ENCODE measurements at regions not wholly inside any gene's neighbourhood (a gene's known extent, or its start where the extent isn't known, plus 50 kb on each side); places are given as distances from the start of the nearest gene placed in this dataset.

DNA sequence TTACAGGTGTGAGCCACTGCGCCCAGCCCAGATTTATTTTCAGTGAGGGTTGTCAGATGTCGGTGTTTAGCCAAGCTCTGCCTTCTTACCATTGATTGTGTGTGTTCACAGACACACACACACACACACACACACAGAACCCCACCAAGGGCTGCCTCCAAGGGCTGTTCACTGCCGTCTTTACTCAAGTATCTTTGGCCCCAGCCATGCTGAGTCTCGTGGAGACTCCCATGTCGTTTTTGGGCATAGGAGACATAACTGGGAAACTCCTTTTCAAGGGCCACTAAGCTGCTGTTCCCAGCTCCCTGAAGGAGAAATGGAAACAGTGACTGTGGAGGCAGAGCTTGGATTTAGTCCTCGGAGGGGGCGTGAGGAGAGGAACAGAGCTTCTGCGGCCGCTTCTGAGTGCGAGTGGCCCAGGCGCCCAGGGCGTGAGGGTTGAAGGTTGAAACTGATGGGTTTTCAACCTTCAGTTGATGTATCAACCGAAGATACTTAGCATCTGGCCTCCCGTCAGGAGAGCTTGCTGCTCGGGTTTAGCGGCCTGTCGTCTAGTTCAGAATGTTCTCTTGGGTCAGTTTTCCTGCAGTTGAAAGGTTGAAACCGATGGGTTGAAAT is 243.6 kb downstream of the TTLL2 start:
- TF ChIP-seq EZH2 (IDR thresholded peaks at IDR 0.05; ENCODE audit: borderline replicate concordance, low read depth, low read length, severe bottlenecking) = no peak
- TF ChIP-seq, protein P1, sequence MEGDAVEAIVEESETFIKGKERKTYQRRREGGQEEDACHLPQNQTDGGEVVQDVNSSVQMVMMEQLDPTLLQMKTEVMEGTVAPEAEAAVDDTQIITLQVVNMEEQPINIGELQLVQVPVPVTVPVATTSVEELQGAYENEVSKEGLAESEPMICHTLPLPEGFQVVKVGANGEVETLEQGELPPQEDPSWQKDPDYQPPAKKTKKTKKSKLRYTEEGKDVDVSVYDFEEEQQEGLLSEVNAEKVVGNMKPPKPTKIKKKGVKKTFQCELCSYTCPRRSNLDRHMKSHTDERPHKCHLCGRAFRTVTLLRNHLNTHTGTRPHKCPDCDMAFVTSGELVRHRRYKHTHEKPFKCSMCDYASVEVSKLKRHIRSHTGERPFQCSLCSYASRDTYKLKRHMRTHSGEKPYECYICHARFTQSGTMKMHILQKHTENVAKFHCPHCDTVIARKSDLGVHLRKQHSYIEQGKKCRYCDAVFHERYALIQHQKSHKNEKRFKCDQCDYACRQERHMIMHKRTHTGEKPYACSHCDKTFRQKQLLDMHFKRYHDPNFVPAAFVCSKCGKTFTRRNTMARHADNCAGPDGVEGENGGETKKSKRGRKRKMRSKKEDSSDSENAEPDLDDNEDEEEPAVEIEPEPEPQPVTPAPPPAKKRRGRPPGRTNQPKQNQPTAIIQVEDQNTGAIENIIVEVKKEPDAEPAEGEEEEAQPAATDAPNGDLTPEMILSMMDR (IDR thresholded peaks at IDR 0.05; ENCODE audit: borderline replicate concordance, extremely low read depth, low read length, poor library complexity, severe bottlenecking) = no peak
- no peaks in the 10 kb centered on the region for H3K36me3 ChIP-seq (ENCODE audit: insufficient read depth, low read length)
- no peaks in the 10 kb centered on the region for H3K79me2 ChIP-seq (ENCODE audit: insufficient read depth, low read length)
- no peak overlapping the region for H2AFZ ChIP-seq (ENCODE audit: low read depth, low read length)
- no peaks in the 10 kb centered on the region for H3K4me1 ChIP-seq (ENCODE audit: insufficient read depth, low read length)
- no peak overlapping the region for H3K27ac ChIP-seq (ENCODE audit: low read length)
- no peaks in the 10 kb centered on the region for H3K9me3 ChIP-seq (ENCODE audit: insufficient read depth, low read length, severe bottlenecking)
- H3K9ac ChIP-seq (ENCODE audit: low read depth, low read length) = no peak overlapping the region
- no peak for ATAC-seq (ENCODE audit: insufficient read depth, low read depth)
- DNase-seq = no peak
- H3K4me2 ChIP-seq (ENCODE audit: insufficient read depth, low read length) = no peak overlapping the region
- H3K27me3 ChIP-seq (ENCODE audit: insufficient read depth, low read length, poor library complexity) = no peaks in the 10 kb centered on the region
- no peaks in the 10 kb centered on the region for H4K20me1 ChIP-seq (ENCODE audit: insufficient read depth, low read length)
- H3K4me3 ChIP-seq (ENCODE audit: low read depth in 1 of 2, low read length in 2 of 2) = no peak overlapping the region

DNA sequence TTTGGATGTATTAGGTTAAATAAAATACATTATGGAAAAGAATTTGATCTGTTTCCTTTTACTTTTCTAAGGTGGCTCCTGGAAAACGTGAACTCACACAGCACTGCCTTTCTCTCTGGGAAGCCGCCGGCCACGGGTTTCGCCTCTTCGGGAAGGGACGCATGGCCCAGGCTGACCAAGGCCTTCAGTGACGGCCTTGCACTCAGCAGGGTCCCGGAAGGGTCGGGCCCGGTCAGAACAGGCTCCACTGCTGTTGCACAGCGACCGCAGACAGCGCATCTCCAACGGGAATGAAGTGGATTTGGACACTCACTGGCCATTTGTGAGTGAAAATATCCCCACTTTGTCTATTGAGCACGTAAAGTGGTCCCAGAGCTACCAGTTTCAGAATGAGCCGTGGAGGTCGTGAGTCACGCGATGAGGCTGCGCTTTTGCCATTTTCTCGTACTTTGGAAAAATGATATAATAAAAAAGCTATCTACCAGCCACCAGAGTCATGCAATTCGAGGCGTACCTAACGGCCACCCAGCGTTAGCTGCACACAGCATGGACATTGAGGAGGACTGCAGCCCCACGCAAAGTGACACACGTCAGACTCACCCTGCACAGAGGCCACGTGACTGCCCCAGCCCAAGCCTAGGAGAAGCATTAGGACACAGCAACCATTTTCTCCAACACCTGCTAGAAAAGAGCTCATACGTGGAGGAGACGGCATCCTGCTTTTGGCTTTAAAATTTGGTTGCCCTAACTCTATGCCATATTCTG is 244.3 kb downstream of the TTLL2 start:
- H3K27me3 ChIP-seq (ENCODE audit: insufficient read depth, low read length, poor library complexity) = no peaks in the 10 kb centered on the region
- no peaks in the 10 kb centered on the region for H4K20me1 ChIP-seq (ENCODE audit: insufficient read depth, low read length)
- H3K4me1 ChIP-seq (ENCODE audit: insufficient read depth, low read length) = no peaks in the 10 kb centered on the region
- no peak overlapping the region for H3K4me3 ChIP-seq (ENCODE audit: low read depth in 1 of 2, low read length in 2 of 2)
- no peaks in the 10 kb centered on the region for H3K9me3 ChIP-seq (ENCODE audit: insufficient read depth, low read length, severe bottlenecking)
- ATAC-seq (ENCODE audit: insufficient read depth, low read depth) (no peak), DNase-seq (no peak)
- H3K4me2 ChIP-seq (ENCODE audit: insufficient read depth, low read length) = no peak overlapping the region
- H3K9ac ChIP-seq (ENCODE audit: low read depth, low read length) = no peak overlapping the region
- no peak overlapping the region for H3K27ac ChIP-seq (ENCODE audit: low read length)
- H3K36me3 ChIP-seq (ENCODE audit: insufficient read depth, low read length) = no peaks in the 10 kb centered on the region
- no peak for TF ChIP-seq EZH2 (IDR thresholded peaks at IDR 0.05; ENCODE audit: borderline replicate concordance, low read depth, low read length, severe bottlenecking)
- TF ChIP-seq, protein P1 (IDR thresholded peaks at IDR 0.05; ENCODE audit: borderline replicate concordance, extremely low read depth, low read length, poor library complexity, severe bottlenecking) = no peak
- no peaks in the 10 kb centered on the region for H3K79me2 ChIP-seq (ENCODE audit: insufficient read depth, low read length)
- no peak overlapping the region for H2AFZ ChIP-seq (ENCODE audit: low read depth, low read length)

DNA sequence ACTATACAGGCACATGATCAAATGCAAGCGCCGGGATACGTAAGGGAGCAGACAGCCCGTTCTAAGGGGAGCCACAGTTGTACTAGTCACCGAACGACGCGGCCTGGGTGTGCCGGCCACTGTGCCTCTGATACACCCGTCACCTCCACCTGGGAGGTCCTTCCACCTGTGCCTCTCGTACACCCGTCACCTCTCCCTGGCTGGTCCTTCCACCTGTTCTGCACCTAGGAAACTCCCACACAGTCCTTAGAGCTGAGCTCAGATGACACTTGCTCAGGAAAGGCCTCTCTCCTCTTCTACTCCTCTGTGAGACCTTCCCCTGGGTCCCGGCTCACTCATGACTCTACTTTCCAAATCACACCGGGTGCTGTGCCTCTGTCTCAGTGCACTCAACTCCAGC is 245.0 kb downstream of the TTLL2 start:
- no peak for ATAC-seq (ENCODE audit: insufficient read depth, low read depth)
- no peak overlapping the region for H3K4me2 ChIP-seq (ENCODE audit: insufficient read depth, low read length)
- H3K4me1 ChIP-seq (ENCODE audit: insufficient read depth, low read length) = no peaks in the 10 kb centered on the region
- H4K20me1 ChIP-seq (ENCODE audit: insufficient read depth, low read length) = no peaks in the 10 kb centered on the region
- no peak overlapping the region for H3K27ac ChIP-seq (ENCODE audit: low read length)
- no peaks in the 10 kb centered on the region for H3K36me3 ChIP-seq (ENCODE audit: insufficient read depth, low read length)
- no peak overlapping the region for H3K4me3 ChIP-seq (ENCODE audit: low read depth in 1 of 2, low read length in 2 of 2)
- H2AFZ ChIP-seq (ENCODE audit: low read depth, low read length) = no peak overlapping the region
- H3K79me2 ChIP-seq (ENCODE audit: insufficient read depth, low read length) = no peaks in the 10 kb centered on the region
- no peaks in the 10 kb centered on the region for H3K9me3 ChIP-seq (ENCODE audit: insufficient read depth, low read length, severe bottlenecking)
- DNase-seq = no peak
- no peaks in the 10 kb centered on the region for H3K27me3 ChIP-seq (ENCODE audit: insufficient read depth, low read length, poor library complexity)
- no peak overlapping the region for H3K9ac ChIP-seq (ENCODE audit: low read depth, low read length)
- TF ChIP-seq EZH2 (IDR thresholded peaks at IDR 0.05; ENCODE audit: borderline replicate concordance, low read depth, low read length, severe bottlenecking) = no peak
- TF ChIP-seq, protein P1 (IDR thresholded peaks at IDR 0.05; ENCODE audit: borderline replicate concordance, extremely low read depth, low read length, poor library complexity, severe bottlenecking) = no peak
